GM18861 (cell line): ENCODE measurements at regions not wholly inside any gene's neighbourhood (a gene's known extent, or its start where the extent isn't known, plus 50 kb on each side); places are given as distances from the start of the nearest gene placed in this dataset.

ENCODE experiments used
- ATAC-seq: cut with Tn5 transposase; IDR thresholded peaks from one replicate; pipeline ENCODE4 v1.9.1; 2021; ENCODE audit not compliant: unreplicated experiment

DNA sequence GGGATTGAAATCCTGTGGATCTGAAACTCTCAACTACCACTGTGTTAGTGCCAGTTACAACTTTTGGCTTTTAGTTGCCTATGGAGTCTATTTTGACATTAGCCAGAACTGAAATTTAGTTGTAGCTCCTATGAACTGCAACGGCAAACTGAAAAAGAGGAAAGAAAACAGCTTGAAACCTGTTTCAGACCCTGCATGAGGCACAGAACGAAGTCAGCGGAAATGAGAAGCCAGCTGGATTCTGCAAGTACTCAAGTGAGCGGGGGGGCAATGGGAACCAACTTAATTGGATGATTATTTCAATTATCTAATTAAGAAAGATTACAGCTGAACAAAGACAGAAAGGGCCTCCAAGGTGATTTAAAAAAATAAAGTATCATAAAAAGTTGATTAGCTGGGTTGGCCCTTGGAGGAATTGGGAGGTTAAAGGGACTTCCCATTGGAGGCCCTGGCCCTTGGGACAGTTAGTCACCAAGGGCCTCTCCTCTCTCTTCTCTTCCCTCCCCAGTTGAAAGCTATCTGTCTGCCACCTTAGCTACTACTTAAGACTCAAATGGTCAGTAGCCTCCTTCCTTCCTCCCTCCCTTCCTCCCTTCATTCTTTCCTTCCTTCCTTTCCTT, 352.1 kb downstream of the SHQ1 start:
- ATAC-seq, result no peak

DNA sequence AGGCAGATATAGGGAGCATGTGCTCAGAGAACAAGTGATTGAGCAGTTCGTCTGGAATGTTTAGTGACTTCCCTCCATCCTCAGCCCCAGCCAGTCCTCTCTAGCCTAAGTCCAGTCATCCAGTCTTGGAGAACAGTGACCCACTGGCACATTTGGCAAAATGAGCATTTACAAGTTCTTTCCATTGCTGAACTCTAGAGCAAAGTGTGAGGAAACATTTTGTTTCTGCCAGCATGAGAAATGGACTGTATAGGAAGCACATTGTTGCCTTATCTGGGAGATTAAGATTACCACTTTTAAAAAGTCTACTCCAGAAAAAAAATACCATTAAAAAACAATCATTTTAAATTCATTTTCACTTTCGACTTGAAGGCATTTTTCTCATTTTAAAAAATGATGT, 353.6 kb downstream of the SHQ1 start:
- ATAC-seq, result no peak

DNA sequence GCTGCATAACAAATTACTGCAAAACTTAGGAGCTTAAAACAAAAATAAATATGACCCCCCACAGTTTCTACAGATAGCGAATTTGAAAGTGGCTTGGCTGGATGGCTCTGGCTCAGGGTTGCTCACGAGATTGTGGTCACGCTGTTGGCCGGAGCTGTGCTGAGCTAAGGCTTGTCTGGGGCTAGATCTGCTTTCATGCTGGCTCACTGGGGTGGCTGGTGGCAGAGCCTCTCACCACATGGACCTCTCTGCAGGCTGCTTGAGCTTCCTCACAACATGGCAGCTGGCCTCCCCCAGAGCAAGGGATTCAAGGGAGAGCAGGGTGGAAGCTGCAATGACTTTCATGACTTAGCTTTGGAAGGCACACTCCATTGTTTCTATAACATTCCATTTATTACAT, 354.1 kb downstream of the SHQ1 start:
- no peak for ATAC-seq

DNA sequence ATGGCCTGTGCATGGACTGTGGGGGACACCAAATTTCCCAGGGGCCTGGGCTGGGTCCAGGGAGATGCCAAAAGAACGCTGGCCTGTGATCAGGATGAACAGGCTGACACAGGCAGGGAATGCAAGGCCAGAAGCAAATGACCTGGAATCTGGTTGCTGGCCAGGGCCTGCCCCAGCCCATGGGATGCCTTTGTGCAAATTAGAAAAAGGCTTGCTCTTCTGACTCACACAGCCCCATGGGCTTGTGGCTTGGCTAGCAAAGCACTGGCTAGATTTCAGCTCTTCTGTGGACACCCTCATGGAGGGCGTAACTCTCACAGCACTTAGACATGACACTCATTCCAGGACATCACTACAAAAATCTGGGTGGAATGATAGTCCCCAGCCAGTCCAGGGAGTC, 356.0 kb downstream of the SHQ1 start:
- ATAC-seq, result no peak

DNA sequence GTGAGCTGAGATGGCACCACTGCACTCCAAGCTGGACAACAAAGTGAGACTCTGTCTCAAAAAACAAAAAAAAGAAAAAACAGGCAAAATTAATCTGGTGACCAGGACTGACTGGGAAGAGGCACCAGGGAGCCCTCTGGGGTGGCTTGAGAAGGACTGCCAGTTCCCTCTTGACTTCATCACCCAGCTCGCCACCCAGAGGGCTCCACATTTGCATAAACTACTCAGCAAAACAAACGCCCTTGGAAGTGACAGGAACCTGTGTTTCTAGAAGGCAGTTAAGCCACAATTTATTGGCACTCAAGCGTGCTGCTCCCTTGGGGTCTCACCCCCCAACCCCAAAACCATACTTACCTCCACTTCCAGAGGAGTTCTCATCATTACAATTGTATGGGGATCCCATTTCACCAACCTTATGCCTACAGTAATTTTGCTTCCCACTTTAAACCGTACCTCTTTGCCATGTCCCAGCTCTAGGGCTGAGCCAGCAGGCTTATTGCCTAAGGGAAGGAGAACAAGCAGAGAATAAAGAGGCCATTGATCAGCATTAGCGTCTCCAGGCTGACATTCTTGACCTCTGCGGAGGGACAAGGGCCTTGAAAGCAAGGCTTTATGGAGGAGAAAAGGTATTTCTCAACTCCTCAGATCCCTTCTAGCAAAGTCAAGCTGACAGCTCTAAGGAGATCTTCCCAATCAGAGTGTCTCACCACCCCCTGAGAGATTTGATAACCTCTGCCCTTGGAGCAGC, 357.4 kb downstream of the SHQ1 start:
- ATAC-seq, result no peak

DNA sequence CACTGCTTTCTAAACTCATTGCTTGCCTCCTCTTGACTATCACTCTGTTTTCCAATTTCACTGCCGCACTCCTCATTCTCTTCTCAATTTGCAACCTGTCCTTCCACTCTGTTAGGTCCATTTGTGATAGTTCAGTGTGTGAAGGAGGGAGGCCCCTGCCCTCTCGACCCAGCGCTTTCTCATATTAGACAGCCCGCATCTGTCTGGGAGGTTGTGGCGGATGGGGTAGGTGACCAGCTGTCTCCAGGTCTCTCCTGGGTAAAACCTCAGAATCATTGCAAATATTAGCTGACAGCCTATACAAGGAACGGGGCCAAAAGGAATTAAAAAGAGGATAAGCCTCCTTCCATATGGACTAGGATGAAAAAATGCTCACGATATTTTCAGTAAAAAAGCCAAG, 358.3 kb downstream of the SHQ1 start:
- ATAC-seq, result no peak

DNA sequence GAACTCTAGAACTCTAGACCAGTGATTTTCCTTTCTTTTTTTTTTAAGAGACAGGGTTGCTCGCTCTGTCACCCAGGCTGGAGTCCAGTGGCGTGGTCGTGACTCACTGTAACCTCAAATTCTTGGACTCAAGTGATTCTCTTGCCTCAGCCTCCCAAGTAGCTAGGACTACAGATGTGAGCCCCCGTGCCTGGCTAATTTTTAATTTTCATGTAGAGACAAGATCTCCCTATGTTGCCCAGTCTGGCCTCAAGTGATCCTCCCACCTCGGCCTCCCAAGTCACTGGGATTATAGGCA, 359.6 kb downstream of the SHQ1 start:
- no peak for ATAC-seq

DNA sequence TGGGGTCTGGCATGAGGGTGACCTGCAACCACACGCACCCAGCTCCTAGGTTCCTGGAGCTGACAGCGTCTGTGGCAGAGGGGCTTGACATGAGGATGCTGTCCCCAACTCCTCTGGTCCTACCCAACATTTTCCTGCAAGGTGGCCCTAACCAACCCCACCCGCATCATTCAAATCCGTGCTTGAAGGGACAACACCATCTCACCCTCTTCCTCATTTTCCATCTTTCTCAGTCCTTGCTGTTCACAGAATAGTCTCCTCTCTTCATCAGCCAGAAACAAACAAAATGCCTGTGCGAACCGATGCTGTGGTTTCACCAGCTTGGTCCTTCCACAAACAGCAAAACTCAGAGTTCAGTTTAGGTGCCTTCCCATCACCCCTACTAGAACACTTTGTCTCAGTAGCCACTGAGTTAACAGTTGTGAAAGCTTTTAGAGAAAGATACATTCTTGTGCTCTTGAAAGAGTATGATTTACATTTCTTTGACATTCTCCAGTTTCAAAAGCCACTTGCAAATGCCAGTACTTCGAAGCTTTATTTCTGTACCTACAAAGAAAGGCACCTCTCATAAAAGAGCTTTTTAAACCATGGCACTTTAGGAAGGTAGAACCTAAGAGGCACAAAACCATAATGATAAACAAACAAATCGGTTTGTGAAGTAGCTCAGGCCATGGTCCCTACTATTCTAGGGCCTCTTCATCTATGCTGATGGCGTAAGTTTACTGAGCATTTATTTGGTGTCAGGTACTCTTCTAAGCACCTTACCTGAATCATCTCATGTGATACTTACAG, 360.1 kb downstream of the SHQ1 start:
- ATAC-seq, result no peak

DNA sequence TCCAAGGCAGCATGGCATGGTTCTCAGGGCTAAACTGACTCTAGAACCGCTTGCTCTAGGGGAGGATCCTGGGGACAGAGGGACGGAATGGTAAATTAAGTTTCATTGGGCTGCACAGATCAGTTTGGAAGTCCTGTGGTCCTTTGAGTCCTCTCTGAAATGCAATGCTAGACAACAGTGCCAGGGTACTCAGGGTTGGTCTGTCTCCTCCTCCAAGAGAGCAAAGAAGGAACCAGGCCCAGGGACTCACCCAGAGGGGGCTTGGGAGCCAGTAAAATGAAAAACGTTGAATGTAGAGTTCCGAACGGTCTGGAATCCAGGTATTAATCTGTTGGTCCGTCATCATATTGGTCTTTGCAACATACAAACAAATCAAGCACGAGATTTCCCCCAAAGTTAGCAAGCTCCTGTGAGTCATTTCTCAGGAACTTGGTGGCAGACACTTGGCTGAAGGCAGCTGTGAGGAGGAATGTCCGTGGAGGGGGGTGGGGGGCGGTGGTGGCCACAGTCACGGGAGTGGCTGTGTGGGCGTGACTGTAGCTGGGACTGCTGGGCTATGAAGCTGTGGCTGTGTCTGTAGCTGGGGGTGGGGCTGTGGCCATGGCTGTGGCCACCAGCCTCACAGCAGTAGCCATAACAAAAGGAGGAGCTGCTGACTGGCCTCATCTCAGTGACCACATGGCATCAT, 361.0 kb downstream of the SHQ1 start:
- ATAC-seq, result no peak

DNA sequence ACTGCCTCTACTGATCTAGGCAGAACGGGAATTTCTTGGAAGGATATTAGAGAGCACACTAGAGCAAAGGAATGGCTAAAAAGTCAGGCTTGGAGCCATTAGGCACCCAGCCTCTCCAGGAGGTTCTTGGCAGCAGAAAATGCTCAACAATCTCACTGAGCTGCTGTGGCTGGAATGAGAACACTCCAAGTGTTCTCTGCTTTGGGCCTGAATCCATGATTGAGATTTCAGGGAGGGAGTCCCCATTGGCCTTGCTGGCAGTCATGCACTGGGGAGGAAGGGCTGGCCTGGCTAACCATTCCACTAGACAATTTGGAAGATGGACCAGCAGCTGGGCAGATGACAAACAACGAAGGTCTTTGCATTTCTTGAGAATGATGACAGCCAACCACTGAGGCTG, 362.6 kb downstream of the SHQ1 start:
- no peak for ATAC-seq

DNA sequence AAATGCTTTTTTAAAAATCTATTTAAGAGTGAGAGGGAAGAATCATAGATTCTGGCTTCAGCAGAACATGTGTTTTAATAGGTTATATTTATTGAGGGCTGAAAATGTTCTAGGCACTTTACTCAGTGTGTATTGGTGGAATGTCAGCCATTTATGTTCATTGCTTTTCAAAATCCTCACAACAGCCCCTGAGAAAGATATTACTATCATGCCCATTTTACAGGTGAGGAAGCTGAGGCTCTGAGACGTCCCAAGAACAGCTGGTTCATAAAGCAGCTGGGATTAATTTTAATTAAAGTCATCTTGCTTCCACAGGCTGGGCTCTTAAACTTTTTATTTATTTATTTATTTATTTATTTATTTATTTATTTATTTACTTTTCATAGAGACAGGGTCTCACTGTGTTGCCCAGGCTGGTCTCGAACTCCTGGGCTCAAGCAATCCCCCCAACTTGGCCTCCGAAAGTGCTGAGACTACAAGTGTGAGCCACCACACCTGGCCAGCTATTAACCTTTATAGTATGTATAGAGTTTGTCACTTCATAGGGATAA, 364.6 kb downstream of the SHQ1 start:
- no peak for ATAC-seq

DNA sequence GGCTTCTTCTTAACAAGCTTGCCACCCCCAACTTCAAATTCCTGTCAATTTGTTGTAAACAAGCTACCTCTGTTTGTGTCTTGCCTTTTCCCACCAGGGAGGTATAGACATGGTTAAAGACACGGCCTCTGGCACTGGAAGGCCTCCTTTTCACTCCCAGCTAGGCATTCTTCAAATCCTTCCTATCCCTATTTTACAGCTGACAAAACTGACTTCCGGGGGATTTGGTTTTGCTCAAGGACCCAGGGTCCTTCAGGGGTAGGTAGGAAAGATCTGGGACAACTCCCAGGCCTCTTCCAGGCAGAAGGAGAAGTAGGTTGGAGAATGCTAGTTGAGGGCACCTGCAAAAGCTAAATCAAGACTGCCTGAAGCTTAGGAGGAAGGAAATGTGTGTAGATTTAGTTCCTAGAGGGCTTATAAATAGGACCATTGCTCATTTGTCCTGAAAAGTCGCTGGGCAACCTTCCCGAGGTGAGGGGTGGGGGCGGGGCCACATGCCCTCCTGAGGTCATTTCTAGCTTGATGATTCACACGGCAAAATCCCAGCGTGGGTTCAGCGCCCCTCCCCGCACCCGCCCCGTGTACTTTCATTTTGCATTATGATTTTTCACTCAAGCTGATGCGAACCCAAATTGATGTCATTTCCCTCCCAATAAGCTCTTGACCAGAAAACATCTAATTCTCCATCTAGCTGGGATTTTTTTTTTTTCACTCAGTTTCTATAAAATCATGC, 365.5 kb downstream of the SHQ1 start:
- peak; percentile 47 for ATAC-seq

DNA sequence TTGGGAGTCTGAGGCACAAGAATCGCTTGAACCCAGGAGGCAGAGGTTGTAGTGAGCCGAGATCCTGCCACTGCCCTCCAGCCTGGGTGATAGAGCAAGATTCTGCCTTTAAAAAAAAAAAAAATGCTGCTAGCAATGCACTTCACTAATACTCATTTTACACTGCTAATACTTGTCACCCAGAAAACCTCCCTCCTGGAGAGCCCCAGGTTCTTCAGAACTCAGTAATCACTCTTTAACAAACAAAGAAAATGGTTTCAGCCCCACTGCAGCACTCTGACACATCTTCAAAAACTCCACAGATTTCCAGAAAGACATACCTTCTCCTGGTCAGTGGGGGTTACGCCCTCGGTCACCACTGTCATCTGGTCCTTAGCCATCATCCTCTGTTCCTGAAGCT, 366.7 kb downstream of the SHQ1 start:
- no peak for ATAC-seq

DNA sequence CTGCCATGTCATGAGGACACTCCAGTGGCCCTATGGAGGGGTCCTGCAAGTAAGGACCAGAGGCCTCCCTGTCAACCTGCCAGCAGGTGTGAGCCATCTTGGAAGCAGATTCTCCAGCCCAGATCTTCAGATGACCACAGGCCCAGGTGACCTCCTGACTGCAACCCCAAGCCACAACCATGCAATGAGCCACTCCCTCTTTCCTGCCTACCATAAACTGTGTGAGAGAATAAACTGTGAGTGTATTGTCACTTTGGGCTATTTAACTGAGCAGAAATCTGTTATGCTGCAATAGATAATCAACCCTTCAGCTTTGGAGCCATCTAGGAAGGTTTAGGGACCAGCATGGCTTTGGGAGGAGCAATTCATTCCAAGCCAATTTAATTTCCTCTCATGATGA, 367.9 kb downstream of the SHQ1 start:
- no peak for ATAC-seq

DNA sequence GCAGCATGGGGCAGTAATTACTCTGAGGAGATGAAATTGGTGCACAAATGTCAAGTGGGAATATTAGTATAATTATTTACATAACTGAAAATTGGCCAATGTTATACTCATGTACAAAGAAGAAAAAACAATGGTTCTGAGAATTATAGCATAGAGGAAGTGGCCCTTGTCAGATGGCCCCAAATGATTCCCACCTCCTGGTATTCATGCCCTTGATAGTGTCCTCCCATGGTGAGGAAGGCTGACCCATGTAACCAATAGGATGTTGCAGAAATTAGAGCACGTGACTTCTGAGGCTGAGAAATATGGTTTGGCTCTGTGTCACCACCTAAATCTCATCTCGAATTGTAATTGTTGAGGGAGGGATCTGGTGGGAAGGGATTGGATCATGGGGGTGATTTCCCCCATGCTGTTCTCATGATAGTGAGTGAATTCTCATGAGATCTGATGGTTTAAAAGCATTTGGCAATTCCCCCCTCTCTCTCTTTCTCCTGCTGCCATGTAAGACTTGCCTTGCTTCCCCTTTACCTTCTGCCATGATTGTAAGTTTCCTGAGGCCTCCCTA, 368.5 kb downstream of the SHQ1 start:
- ATAC-seq, result no peak

DNA sequence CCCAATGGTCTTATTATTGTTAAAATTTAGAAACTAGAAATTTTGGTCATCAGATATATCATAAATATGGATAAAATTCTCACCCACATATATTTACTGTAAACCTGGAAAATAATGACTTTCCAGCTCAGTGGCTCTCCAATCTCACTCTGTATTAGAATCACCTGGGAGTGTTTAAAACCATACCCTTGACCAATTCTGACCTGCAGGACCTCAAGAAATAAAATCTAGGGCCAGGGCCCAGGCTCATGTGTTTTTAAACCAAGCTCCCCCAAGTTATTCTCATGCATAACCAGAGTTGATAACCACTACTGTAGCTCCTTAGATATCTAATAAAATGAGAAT, 372.1 kb downstream of the SHQ1 start:
- ATAC-seq, result no peak

DNA sequence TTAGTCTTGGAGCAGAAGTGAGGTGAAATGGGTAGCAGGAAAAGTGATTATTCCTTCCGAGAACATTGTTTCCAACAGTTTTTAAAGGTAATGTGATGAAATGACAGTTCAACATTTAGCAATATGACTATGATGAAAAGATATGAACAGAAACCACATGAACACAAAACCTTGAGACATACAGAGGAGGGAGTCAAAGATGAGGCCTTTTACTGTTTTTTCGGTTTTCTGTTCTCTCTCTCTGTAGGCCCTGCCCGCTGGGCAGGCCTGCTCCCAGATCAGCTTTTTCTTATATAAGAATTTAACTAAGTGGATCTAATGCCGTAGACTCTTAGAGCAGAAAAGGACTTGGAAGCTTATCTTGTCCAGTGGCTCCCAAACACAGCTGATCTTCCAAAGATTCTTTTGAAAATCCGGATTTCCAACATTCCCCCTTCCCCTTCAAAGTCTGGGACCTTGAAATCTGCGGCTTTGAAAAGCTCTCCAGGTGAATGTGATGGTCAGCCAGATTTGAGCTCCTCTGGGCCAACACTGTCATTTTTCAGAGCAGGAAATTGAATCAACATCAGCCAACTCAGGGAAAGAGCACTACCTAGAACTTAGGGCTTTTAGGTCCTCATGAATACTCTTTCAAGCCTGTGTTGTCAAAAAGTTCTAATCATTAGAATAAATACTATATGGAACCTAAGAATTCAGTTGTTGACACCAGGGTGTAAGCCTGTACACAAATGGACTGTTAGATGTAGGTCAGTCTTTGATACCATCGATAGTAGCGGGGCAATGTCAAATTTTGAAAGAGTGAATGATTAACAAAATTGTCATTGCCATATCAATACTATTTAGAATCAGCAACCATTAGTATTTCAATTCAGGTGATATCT, 372.7 kb downstream of the SHQ1 start:
- no peak for ATAC-seq

DNA sequence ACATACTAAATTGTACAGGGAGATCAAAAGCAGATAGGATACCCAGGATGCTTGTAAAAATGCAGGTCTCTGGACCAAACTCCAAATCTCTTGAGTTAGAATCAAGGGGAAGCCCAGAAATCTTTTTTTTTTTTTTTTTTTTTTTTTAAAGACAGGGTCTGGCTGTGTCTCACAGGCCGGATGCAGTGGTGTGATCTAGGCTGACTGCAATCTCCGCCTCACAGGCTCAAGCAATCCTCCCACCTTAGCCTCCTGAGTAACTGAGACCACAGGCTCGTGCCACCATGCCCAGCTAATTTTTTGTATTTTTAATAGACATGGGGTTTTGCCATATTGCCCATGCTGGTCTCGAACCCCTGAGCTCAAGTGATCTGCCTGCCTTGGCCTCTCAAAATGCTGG, 373.5 kb downstream of the SHQ1 start:
- no peak for ATAC-seq

DNA sequence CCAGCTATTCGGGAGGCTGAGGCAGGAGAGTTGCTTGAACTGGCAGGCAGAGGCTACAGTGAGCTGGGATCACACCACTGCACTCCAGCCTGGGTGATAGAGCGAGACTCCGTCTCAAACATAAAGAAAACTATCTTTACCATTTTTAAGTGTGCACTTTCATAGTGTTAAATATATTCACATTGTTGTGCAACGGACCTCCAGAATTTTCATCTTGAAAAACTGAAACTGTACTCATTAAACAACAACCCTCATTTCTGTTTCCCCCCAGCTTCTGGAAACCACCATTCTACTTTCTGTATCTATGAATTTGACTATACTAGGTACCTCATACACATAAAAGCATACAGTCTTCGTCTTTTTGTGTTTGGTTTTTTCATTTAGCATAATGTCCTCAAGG, 375.1 kb downstream of the SHQ1 start:
- ATAC-seq, result peak; percentile 83
